ENCODE measurements at regions not wholly inside any gene's neighbourhood (a gene's known extent, or its start where the extent isn't known, plus 50 kb on each side); places are given as distances from the start of the nearest gene placed in this dataset.
"Not testable (repeated sequence)": the region's sequence is repeated elsewhere in the genome, so short reads cannot be mapped to it uniquely, and the experiment has no call there.

DNA sequence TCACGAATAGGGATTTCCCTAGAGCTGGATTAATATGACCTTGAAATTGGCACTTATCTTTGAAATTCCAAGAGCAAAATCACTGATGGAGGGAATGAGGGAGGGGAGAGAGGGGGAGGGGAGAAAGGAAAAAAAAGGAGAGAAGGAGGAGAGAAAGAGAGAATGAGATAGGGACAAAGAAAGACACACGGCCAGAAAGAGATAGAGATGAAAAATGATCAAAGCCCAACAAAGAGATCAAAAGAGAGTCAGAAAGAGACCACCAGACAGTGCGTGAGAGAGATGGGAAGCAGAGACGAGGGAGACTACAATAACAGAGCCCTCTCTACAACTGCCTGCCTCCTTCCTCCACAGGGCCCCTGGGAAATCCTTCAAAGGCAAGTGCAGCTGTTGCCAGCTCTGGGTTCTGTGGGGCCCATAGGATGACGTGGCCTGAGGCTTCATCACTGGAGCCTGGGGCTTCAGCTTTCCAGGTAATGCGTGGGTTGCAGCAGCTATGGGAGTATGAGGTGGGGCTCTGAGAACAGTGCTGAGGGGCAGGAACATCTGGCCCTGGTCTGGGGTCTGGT lies 58.3 kb upstream of the SHB start:
- POLR2A ChIA-PET, result interaction anchor here (0.9 kb wide), 1 partner anchor 11 kb away, joined by 3 read pairs; no protein-coding TSS in a partner anchor
- Mint-ChIP-seq H3K4me3 (no peak overlapping the region), H3K36me3 (no peaks in the 10 kb centered on the region), H3K9me3 (peaks cover 4% of the 10 kb centered on the region; the same call in 1 of the 2 replicates), H3K4me1 (no peaks in the 10 kb centered on the region), H3K27me3 (ENCODE audit: low read depth) (peaks cover 10% of the 10 kb centered on the region), H3K27ac (no peak overlapping the region)
- DNase-seq (ENCODE audit: low spot score) (no peak), ATAC-seq (no peak)
- TF ChIP-seq TCF7 (CRISPR knock-in tag; IDR thresholded peaks at IDR 0.05; ENCODE audit: low read depth), result no peak
- TF ChIP-seq, protein P1, sequence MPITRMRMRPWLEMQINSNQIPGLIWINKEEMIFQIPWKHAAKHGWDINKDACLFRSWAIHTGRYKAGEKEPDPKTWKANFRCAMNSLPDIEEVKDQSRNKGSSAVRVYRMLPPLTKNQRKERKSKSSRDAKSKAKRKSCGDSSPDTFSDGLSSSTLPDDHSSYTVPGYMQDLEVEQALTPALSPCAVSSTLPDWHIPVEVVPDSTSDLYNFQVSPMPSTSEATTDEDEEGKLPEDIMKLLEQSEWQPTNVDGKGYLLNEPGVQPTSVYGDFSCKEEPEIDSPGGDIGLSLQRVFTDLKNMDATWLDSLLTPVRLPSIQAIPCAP (CRISPR knock-in tag; IDR thresholded peaks at IDR 0.05), result no peak
- TF ChIP-seq, protein P2, sequence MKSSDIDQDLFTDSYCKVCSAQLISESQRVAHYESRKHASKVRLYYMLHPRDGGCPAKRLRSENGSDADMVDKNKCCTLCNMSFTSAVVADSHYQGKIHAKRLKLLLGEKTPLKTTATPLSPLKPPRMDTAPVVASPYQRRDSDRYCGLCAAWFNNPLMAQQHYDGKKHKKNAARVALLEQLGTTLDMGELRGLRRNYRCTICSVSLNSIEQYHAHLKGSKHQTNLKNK (CRISPR knock-in tag; IDR thresholded peaks at IDR 0.05), result no peak
- no peak for TF ChIP-seq ZNF396 (CRISPR knock-in tag; IDR thresholded peaks at IDR 0.05; ENCODE audit: borderline replicate concordance)
- CTCF ChIA-PET, result interaction anchor here (0.8 kb wide), 1 partner anchor 39 kb away, joined by 3 read pairs; no protein-coding TSS in a partner anchor

DNA sequence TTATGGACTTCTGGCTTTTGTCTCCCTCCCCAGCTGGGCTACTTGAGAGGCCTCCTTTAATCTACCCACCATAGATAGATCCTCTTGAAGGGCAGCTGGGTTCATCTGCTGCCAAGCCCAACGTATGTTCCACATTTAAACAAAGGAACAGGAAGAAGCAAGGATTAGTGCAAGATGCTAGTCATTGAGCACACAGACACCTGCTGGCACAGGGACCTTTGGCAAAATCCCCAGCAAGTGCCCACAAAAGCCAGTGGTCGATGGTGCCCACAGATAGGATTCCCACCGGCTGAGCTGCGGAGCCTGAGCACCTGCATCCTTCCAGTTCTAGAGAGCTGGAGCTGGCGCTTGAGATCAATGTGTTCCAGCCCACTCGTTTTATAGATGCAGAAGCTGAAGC lies 57.7 kb upstream of the SHB start:
- H3K36me3 Mint-ChIP-seq, result no peaks in the 10 kb centered on the region
- POLR2A ChIA-PET, result no interaction called here
- CTCF ChIA-PET, result interaction anchor here (0.8 to 1.1 kb wide), 2 partner anchors 34 to 39 kb away, joined by 3 read pairs; no protein-coding TSS in a partner anchor
- H3K4me3 Mint-ChIP-seq, result no peak overlapping the region
- DNase-seq (ENCODE audit: low spot score) (no peak), ATAC-seq (no peak)
- peaks cover 4% of the 10 kb centered on the region; the same call in 1 of the 2 replicates for H3K9me3 Mint-ChIP-seq
- TF ChIP-seq, protein P3, sequence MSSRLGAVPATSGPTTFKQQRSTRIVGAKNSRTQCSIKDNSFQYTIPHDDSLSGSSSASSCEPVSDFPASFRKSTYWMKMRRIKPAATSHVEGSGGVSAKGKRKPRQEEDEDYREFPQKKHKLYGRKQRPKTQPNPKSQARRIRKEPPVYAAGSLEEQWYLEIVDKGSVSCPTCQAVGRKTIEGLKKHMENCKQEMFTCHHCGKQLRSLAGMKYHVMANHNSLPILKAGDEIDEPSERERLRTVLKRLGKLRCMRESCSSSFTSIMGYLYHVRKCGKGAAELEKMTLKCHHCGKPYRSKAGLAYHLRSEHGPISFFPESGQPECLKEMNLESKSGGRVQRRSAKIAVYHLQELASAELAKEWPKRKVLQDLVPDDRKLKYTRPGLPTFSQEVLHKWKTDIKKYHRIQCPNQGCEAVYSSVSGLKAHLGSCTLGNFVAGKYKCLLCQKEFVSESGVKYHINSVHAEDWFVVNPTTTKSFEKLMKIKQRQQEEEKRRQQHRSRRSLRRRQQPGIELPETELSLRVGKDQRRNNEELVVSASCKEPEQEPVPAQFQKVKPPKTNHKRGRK (CRISPR knock-in tag; IDR thresholded peaks at IDR 0.05; ENCODE audit: borderline replicate concordance), result no peak
- TF ChIP-seq RORB (CRISPR knock-in tag; IDR thresholded peaks at IDR 0.05), result no peak
- H3K27ac Mint-ChIP-seq, result no peak overlapping the region
- H3K27me3 Mint-ChIP-seq (ENCODE audit: low read depth), result peaks cover 10% of the 10 kb centered on the region
- no peaks in the 10 kb centered on the region for H3K4me1 Mint-ChIP-seq

DNA sequence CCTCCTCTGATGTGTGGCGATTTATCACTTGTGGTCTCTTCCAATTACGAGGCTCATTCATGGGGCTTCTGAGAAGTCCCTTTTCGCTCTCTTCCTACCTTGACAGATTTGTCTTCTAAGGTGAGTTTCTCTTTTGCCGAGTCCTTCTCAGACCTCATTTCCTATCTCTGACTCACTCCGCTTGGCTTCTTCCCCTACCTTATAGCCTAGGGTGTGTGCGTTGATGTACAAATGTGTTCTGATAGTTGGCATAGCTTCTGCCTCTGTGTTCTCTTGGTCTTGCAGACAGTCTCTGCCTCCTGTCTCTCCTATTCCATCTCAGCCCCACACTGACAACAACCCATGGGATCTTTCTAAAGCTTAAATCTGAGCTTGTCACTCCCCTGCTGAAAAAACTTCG lies 56.9 kb upstream of the SHB start:
- DNase-seq (ENCODE audit: low spot score), result no peak
- TF ChIP-seq, protein P4, sequence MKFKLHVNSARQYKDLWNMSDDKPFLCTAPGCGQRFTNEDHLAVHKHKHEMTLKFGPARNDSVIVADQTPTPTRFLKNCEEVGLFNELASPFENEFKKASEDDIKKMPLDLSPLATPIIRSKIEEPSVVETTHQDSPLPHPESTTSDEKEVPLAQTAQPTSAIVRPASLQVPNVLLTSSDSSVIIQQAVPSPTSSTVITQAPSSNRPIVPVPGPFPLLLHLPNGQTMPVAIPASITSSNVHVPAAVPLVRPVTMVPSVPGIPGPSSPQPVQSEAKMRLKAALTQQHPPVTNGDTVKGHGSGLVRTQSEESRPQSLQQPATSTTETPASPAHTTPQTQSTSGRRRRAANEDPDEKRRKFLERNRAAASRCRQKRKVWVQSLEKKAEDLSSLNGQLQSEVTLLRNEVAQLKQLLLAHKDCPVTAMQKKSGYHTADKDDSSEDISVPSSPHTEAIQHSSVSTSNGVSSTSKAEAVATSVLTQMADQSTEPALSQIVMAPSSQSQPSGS (CRISPR knock-in tag; IDR thresholded peaks at IDR 0.05; ENCODE audit: borderline replicate concordance, low read depth), result no peak
- TF ChIP-seq ZNF396 (CRISPR knock-in tag; IDR thresholded peaks at IDR 0.05; ENCODE audit: borderline replicate concordance), result no peak
- TF ChIP-seq ETV6 (CRISPR knock-in tag; IDR thresholded peaks at IDR 0.05), result no peak
- no peak for TF ChIP-seq ATF1 (CRISPR knock-in tag; IDR thresholded peaks at IDR 0.05)
- no peak for TF ChIP-seq IRF2 (CRISPR knock-in tag; IDR thresholded peaks at IDR 0.05; ENCODE audit: borderline replicate concordance, low read depth)
- no peak for TF ChIP-seq EMX1 (CRISPR knock-in tag; IDR thresholded peaks at IDR 0.05)
- no peak for TF ChIP-seq OVOL2 (CRISPR knock-in tag; IDR thresholded peaks at IDR 0.05; ENCODE audit: borderline replicate concordance)
- TF ChIP-seq, protein P5, sequence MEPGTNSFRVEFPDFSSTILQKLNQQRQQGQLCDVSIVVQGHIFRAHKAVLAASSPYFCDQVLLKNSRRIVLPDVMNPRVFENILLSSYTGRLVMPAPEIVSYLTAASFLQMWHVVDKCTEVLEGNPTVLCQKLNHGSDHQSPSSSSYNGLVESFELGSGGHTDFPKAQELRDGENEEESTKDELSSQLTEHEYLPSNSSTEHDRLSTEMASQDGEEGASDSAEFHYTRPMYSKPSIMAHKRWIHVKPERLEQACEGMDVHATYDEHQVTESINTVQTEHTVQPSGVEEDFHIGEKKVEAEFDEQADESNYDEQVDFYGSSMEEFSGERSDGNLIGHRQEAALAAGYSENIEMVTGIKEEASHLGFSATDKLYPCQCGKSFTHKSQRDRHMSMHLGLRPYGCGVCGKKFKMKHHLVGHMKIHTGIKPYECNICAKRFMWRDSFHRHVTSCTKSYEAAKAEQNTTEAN (CRISPR knock-in tag; IDR thresholded peaks at IDR 0.05), result no peak
- TF ChIP-seq, protein P6, sequence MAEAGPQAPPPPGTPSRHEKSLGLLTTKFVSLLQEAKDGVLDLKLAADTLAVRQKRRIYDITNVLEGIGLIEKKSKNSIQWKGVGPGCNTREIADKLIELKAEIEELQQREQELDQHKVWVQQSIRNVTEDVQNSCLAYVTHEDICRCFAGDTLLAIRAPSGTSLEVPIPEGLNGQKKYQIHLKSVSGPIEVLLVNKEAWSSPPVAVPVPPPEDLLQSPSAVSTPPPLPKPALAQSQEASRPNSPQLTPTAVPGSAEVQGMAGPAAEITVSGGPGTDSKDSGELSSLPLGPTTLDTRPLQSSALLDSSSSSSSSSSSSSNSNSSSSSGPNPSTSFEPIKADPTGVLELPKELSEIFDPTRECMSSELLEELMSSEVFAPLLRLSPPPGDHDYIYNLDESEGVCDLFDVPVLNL (CRISPR knock-in tag; IDR thresholded peaks at IDR 0.05; ENCODE audit: borderline replicate concordance, low read depth), result no peak
- TF ChIP-seq, protein P7, sequence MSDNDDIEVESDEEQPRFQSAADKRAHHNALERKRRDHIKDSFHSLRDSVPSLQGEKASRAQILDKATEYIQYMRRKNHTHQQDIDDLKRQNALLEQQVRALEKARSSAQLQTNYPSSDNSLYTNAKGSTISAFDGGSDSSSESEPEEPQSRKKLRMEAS (CRISPR knock-in tag; IDR thresholded peaks at IDR 0.05), result no peak
- H3K27ac Mint-ChIP-seq, result no peak overlapping the region
- ChIA-PET CTCF (interaction anchor here (1.1 kb wide), 2 partner anchors 35 to 212 kb away, joined by 3 read pairs; no protein-coding TSS in a partner anchor), POLR2A (no interaction called here)
- no peaks in the 10 kb centered on the region for H3K36me3 Mint-ChIP-seq
- ATAC-seq, result no peak
- peaks cover 4% of the 10 kb centered on the region; the same call in 1 of the 2 replicates for H3K9me3 Mint-ChIP-seq
- H3K4me1 Mint-ChIP-seq, result no peaks in the 10 kb centered on the region
- H3K27me3 Mint-ChIP-seq (ENCODE audit: low read depth), result peaks cover 13% of the 10 kb centered on the region
- H3K4me3 Mint-ChIP-seq, result no peak overlapping the region

DNA sequence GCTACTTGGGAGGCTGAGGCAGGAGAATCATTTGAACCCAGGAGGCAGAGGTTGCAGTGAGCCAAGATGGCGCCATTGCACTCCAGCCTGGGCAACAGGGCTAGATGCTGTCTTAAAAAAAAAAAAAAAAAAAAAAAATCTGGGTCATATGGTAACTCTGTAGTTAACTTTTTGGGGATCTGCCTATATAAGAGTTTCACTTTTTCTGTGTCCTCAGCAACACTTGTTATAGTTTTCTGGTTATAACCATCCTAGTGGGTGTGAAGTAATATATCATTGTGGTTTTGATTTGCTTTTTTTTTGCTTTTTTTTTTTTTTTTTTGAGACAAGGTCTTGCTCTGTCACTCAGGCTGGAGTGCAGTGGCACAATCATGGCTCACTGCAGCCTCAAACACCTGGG lies 54.3 kb upstream of the SHB start:
- POLR2A ChIA-PET, result not testable (repeated sequence)
- H3K27me3 Mint-ChIP-seq (ENCODE audit: low read depth), result peaks cover 13% of the 10 kb centered on the region

More for the DNA sequence above, 54.3 kb upstream of the SHB start:
- CTCF ChIA-PET; H3K27ac Mint-ChIP-seq; H3K36me3 Mint-ChIP-seq; H3K4me1 Mint-ChIP-seq; H3K9me3 Mint-ChIP-seq; DNase-seq (ENCODE audit: low spot score); H3K4me3 Mint-ChIP-seq; ATAC-seq: not testable (repeated sequence)

All from WTC11 (cell line).